GM12891 (cell line): ENCODE measurements at regions not wholly inside any gene's neighbourhood (a gene's known extent, or its start where the extent isn't known, plus 50 kb on each side); places are given as distances from the start of the nearest gene placed in this dataset.

Experiments
- PAX5 ChIP-seq: IDR thresholded peaks from 2 replicates; pipeline ENCODE4 v1.6.1; 2011; ENCODE audit warnings: low read length, moderate library complexity, mild to moderate bottlenecking; ENCODE audit not compliant: insufficient read depth, severe bottlenecking
- POLR2A ChIP-seq: IDR thresholded peaks from 2 replicates; pipeline ENCODE4 v1.6.1; 2011; ENCODE audit warnings: low read depth, low read length, control low read depth
- POLR2AphosphoS5 ChIP-seq: IDR thresholded peaks from 2 replicates; pipeline ENCODE4 v1.6.1; 2011; ENCODE audit warnings: low read depth, low read length, control low read depth
- POU2F2 ChIP-seq: IDR thresholded peaks from 2 replicates; pipeline ENCODE4 v1.6.1; 2011; ENCODE audit warnings: low read depth, mild to moderate bottlenecking, control low read depth, low read length, moderate library complexity
- SPI1 ChIP-seq: IDR thresholded peaks from 2 replicates; pipeline ENCODE4 v1.6.1; 2011; ENCODE audit warnings: low read depth, low read length, control low read depth
- TAF1 ChIP-seq: IDR thresholded peaks from 2 replicates; pipeline ENCODE4 v1.6.1; 2011; ENCODE audit warnings: low read depth, low read length, control low read depth

- TF ChIP-seq POLR2A (no peak), TAF1 (no peak), POLR2AphosphoS5 (no peak), SPI1 (no peak), PAX5 (no peak), POU2F2 (no peak)
Measured at GRCh38 chr7:85711894-85712293, 525.0 kb upstream of the SEMA3D start.
